ENCODE measurements at regions not wholly inside any gene's neighbourhood (a gene's known extent, or its start where the extent isn't known, plus 50 kb on each side); places are given as distances from the start of the nearest gene placed in this dataset.

DNA sequence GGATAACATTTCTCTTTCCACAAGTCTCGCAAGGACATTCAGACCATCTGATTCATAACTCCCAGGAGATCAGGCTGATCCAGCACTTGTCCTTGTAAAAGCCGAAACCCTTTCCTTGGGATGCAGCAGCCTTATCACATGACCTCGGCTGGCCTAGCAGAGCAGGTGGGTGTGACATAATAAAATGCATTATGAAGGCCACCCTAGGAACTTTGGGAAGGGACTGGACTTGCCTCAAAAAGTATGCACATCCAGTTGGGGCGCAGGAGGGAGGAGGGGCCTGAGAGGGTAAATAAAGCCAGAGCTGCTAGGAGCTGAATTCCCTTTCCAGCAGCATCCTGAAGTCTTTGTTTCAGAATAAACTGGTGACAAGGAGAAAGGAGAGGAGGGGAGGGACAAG, 260.8 kb downstream of the SNX13 start:
- H3K4me3 ChIP-seq (ENCODE audit: low read length), result no peak overlapping the region
- ChIA-PET CTCF (interaction anchor here (1.0 to 1.2 kb wide), 2 partner anchors 91 to 377 kb away, joined by 3 read pairs; no protein-coding TSS in a partner anchor), POLR2A (ENCODE audit: unreplicated experiment) (no interaction called here)
- DNase-seq, result no peak
- no peaks in the 10 kb centered on the region for H3K79me2 ChIP-seq (ENCODE audit: low read length)
- peaks cover 11% of the 10 kb centered on the region for H3F3A ChIP-seq (ENCODE audit: low read length, unreplicated experiment)
- peak overlapping the region; percentile 72 for H3K27ac ChIP-seq (ENCODE audit: low read length)
- H2AFZ ChIP-seq (ENCODE audit: low read length), result peak overlapping the region; percentile 66; the same call in 1 of the 2 replicates
- BruUV-seq (replicated peaks), result no TSS peak
- no peak overlapping the region for H3K9ac ChIP-seq (ENCODE audit: low read length)
- no peaks in the 10 kb centered on the region for H3K9me3 ChIP-seq (ENCODE audit: low read length)
- H4K20me1 ChIP-seq (ENCODE audit: low read length), result no peaks in the 10 kb centered on the region
- intact Hi-C loops (cut with micrococcal nuclease), result no loop called here
- H3K4me1 ChIP-seq (ENCODE audit: insufficient read depth, low read length), result peaks cover 54% of the 10 kb centered on the region
- H3K4me2 ChIP-seq (ENCODE audit: low read length), result peak overlapping the region; percentile 75
- TF ChIP-seq EZH2phosphoT487 (IDR thresholded peaks at IDR 0.05; ENCODE audit: borderline replicate concordance, low read length), result no peak
- no peak for TF ChIP-seq EZH2 (IDR thresholded peaks at IDR 0.05; ENCODE audit: low read length, unreplicated experiment)
- TF ChIP-seq, protein P1, sequence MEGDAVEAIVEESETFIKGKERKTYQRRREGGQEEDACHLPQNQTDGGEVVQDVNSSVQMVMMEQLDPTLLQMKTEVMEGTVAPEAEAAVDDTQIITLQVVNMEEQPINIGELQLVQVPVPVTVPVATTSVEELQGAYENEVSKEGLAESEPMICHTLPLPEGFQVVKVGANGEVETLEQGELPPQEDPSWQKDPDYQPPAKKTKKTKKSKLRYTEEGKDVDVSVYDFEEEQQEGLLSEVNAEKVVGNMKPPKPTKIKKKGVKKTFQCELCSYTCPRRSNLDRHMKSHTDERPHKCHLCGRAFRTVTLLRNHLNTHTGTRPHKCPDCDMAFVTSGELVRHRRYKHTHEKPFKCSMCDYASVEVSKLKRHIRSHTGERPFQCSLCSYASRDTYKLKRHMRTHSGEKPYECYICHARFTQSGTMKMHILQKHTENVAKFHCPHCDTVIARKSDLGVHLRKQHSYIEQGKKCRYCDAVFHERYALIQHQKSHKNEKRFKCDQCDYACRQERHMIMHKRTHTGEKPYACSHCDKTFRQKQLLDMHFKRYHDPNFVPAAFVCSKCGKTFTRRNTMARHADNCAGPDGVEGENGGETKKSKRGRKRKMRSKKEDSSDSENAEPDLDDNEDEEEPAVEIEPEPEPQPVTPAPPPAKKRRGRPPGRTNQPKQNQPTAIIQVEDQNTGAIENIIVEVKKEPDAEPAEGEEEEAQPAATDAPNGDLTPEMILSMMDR (conservative IDR thresholded peaks at IDR 0.05; ENCODE audit: low read depth, low read length), result no peak
- no peaks in the 10 kb centered on the region for H3K36me3 ChIP-seq (ENCODE audit: low read depth, low read length)
- no peaks in the 10 kb centered on the region for H3K9me2 ChIP-seq (replicated peaks; ENCODE audit: low read length)
- no peaks in the 10 kb centered on the region for H3K27me3 ChIP-seq (ENCODE audit: low read length)
- no peak for ATAC-seq

DNA sequence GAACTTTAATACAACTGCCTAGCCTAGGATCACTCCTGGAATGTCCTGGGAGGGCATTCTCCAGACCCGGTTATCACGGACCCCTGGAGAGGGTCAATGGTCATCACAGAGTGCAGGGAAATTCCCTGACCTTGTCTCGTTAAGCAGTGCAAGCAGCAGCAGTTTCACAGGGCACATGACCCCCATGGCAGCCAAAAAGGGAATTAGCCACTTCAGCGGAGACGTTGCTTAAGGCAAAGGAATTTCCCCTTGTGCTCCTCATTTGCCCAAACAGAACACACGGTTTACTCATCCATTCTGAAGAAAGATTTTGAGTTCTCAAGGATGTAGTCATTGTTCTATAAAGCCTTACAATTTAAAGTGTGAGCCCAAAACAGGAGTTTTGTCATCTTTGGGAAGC, 260.3 kb downstream of the SNX13 start:
- H3K27ac ChIP-seq (ENCODE audit: low read length), result peak overlapping the region; percentile 72
- ATAC-seq (peak; percentile 41), DNase-seq (peak; percentile 84)
- H3K4me3 ChIP-seq (ENCODE audit: low read length), result peak overlapping the region; percentile 47; the same call in 1 of the 2 replicates
- peak overlapping the region; percentile 24; the same call in 1 of the 2 replicates for H3K9ac ChIP-seq (ENCODE audit: low read length)
- H3F3A ChIP-seq (ENCODE audit: low read length, unreplicated experiment), result peaks cover 11% of the 10 kb centered on the region
- H2AFZ ChIP-seq (ENCODE audit: low read length), result peak overlapping the region; percentile 66
- no TSS peak for BruUV-seq (replicated peaks)
- no peaks in the 10 kb centered on the region for H3K9me2 ChIP-seq (replicated peaks; ENCODE audit: low read length)
- no peaks in the 10 kb centered on the region for H3K9me3 ChIP-seq (ENCODE audit: low read length)
- TF ChIP-seq EZH2phosphoT487 (IDR thresholded peaks at IDR 0.05; ENCODE audit: borderline replicate concordance, low read length), result no peak
- TF ChIP-seq, protein P1 (conservative IDR thresholded peaks at IDR 0.05; ENCODE audit: low read depth, low read length), result no peak
- H3K79me2 ChIP-seq (ENCODE audit: low read length), result no peaks in the 10 kb centered on the region
- ChIA-PET POLR2A (ENCODE audit: unreplicated experiment) (interaction anchor here (0.7 kb wide), 1 partner anchor 16 kb away, joined by 4 read pairs; no protein-coding TSS in a partner anchor), CTCF (interaction anchor here (0.5 to 1.2 kb wide), 5 partner anchors 28 to 754 kb away, joined by 3 to 4 read pairs (median 3); no protein-coding TSS in a partner anchor)
- intact Hi-C loops (cut with micrococcal nuclease), result loop anchor here (1.0 to 10.0 kb wide), 6 partner anchors 27 to 892 kb away; no protein-coding TSS in a partner anchor
- H3K4me2 ChIP-seq (ENCODE audit: low read length), result peak overlapping the region; percentile 75
- peaks cover 49% of the 10 kb centered on the region for H3K4me1 ChIP-seq (ENCODE audit: insufficient read depth, low read length)
- H4K20me1 ChIP-seq (ENCODE audit: low read length), result no peaks in the 10 kb centered on the region
- H3K27me3 ChIP-seq (ENCODE audit: low read length), result no peaks in the 10 kb centered on the region
- no peaks in the 10 kb centered on the region for H3K36me3 ChIP-seq (ENCODE audit: low read depth, low read length)

DNA sequence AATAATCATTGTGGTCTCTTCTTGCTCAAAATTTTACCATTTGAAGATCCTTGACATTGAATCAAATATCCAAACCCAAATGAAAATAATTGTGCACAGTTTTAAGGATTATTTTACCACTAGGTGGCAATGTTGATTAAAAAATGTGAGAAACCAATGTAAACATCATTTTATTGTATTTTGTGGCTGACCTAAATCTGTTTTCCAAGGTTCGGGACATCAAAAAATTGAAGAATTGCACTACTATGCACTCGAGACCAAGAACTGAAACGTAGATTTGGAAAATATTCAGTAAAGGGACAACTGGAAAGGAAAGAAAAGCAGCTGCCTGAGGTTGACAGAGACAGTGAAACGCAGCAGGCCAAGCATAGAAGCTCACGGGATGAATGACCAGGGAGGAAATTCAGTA, 259.3 kb downstream of the SNX13 start:
- peak; percentile 79 for DNase-seq
- Histone ChIP-seq H3K9ac (ENCODE audit: low read length) (peak overlapping the region; percentile 34; the same call in 1 of the 2 replicates), H3K9me3 (ENCODE audit: low read length) (no peaks in the 10 kb centered on the region), H3K79me2 (ENCODE audit: low read length) (no peaks in the 10 kb centered on the region), H3K36me3 (ENCODE audit: low read depth, low read length) (no peaks in the 10 kb centered on the region), H4K20me1 (ENCODE audit: low read length) (no peaks in the 10 kb centered on the region), H3K27ac (ENCODE audit: low read length) (peak overlapping the region; percentile 72), H3K27me3 (ENCODE audit: low read length) (no peaks in the 10 kb centered on the region), H3K9me2 (replicated peaks; ENCODE audit: low read length) (no peaks in the 10 kb centered on the region), H2AFZ (ENCODE audit: low read length) (no peak overlapping the region), H3F3A (ENCODE audit: low read length, unreplicated experiment) (peaks cover 11% of the 10 kb centered on the region), H3K4me1 (ENCODE audit: insufficient read depth, low read length) (peaks cover 49% of the 10 kb centered on the region), H3K4me2 (ENCODE audit: low read length) (peak overlapping the region; percentile 75), H3K4me3 (ENCODE audit: low read length) (peak overlapping the region; percentile 47; the same call in 1 of the 2 replicates)
- no TSS peak for BruUV-seq (replicated peaks)
- CTCF ChIA-PET, result interaction anchor here (0.6 to 1.4 kb wide), 2 partner anchors 29 to 586 kb away, joined by 3 to 6 read pairs; no protein-coding TSS in a partner anchor
- intact Hi-C loops (cut with micrococcal nuclease), result loop anchor here (1.0 to 10.0 kb wide), 7 partner anchors 26 to 891 kb away; no protein-coding TSS in a partner anchor
- peak; percentile 29 for ATAC-seq
- POLR2A ChIA-PET (ENCODE audit: unreplicated experiment), result no interaction called here
- TF ChIP-seq EZH2phosphoT487 (IDR thresholded peaks at IDR 0.05; ENCODE audit: borderline replicate concordance, low read length) (no peak), EZH2 (IDR thresholded peaks at IDR 0.05; ENCODE audit: low read length, unreplicated experiment) (no peak)
- TF ChIP-seq, protein P1 (conservative IDR thresholded peaks at IDR 0.05; ENCODE audit: low read depth, low read length), result peak; percentile 79

Data from PC-3 (cell line).